Natural killer cell (primary cell): ENCODE measurements at regions not wholly inside any gene's neighbourhood (a gene's known extent, or its start where the extent isn't known, plus 50 kb on each side); places are given as distances from the start of the nearest gene placed in this dataset.

Experiments
- ATAC-seq, 3 donors: fragments of 150-1000 bp in 2 of 3; fragments of 200-7000 bp in 1 of 3; cut with Tn5 transposase; 1 replicate in 1 of 3; 2 replicates in 2 of 3; pipeline ENCODE4 v1.10.0; 2021; ENCODE audit warnings: mild to moderate bottlenecking in 2 of 3, moderate library complexity in 2 of 3
- DNase-seq, 2 donors: peaks; one replicate each; pipeline versions ENCODE4 v3.0.0 to v3.0.0-alpha.2; 2013 to 2021; ENCODE audit warnings: mixed read lengths in 1 of 2
- H3K27ac ChIP-seq: one replicate; pipeline ENCODE4 v1.5.1; 2013; ENCODE audit warnings: mild to moderate bottlenecking, low read length
- H3K27me3 ChIP-seq: one replicate; pipeline ENCODE4 v1.6.1; 2013; ENCODE audit warnings: low read length; ENCODE audit not compliant: control insufficient read depth, insufficient read depth
- H3K36me3 ChIP-seq: one replicate; pipeline ENCODE4 v1.6.1; 2013; ENCODE audit warnings: low read length; ENCODE audit not compliant: control insufficient read depth, insufficient read depth
- H3K4me1 ChIP-seq: one replicate; pipeline ENCODE4 v1.6.1; 2013; ENCODE audit warnings: low read length; ENCODE audit not compliant: control insufficient read depth, insufficient read depth
- H3K4me3 ChIP-seq: one replicate; pipeline ENCODE4 v1.5.1; 2013; ENCODE audit warnings: low read length
- H3K9me3 ChIP-seq: one replicate; pipeline ENCODE4 v1.6.1; 2013; ENCODE audit warnings: low read length; ENCODE audit not compliant: control insufficient read depth, insufficient read depth
- H3K27ac Mint-ChIP-seq, 2 donors: one replicate each; pipeline ENCODE4 v1.8.0; 2022; ENCODE audit warnings: mild to moderate bottlenecking in 2 of 2, mixed read lengths in 2 of 2, moderate library complexity in 1 of 2
- H3K27me3 Mint-ChIP-seq, 2 donors: one replicate each; pipeline ENCODE4 v1.8.0; 2022; ENCODE audit warnings: low read depth in 2 of 2, mixed read lengths in 2 of 2
- H3K36me3 Mint-ChIP-seq: one replicate; pipeline ENCODE4 v1.8.0; 2022; ENCODE audit warnings: mixed read lengths
- H3K4me1 Mint-ChIP-seq, 2 donors: one replicate each; pipeline ENCODE4 v1.8.0; 2022; ENCODE audit warnings: mixed read lengths in 2 of 2
- H3K4me3 Mint-ChIP-seq: one replicate; pipeline ENCODE4 v1.8.0; 2022; ENCODE audit warnings: mild to moderate bottlenecking, moderate library complexity, mixed read lengths
- H3K9me3 Mint-ChIP-seq, 2 donors: one replicate each; pipeline ENCODE4 v1.8.0; 2022; ENCODE audit warnings: mixed read lengths in 2 of 2
- CTCF ChIP-seq: fragments of 200-600 bp; IDR thresholded peaks from one replicate; pipeline ENCODE4 v1.8.0; 2022; ENCODE audit warnings: antibody characterized with exemption
- WGBS: methylation state at CpG from one replicate; pipeline ENCODE4 v1.1.7; 2013; ENCODE audit warnings: missing lambda C conversion rate; ENCODE audit not compliant: insufficient coverage; 5-methylcytosine and 5-hydroxymethylcytosine counted together
- intact Hi-C: fragments of 100-400 bp; cut with micrococcal nuclease; formaldehyde crosslinking; loops from one replicate; pipeline ENCODE4 v1.14.2; 2022

- Mint-ChIP-seq H3K4me3 (no peak overlapping the region), H3K27me3 (peaks cover 0 to 4% of the 10 kb centered on the region in 2 donors), H3K4me1 (no peaks in the 10 kb centered on the region), H3K9me3 (no peaks in the 10 kb centered on the region), H3K27ac (no peak overlapping the region), H3K36me3 (no peaks in the 10 kb centered on the region)
- no peak overlapping the region for H3K27ac ChIP-seq
- no peaks in the 10 kb centered on the region for H3K4me1 ChIP-seq
- no peaks in the 10 kb centered on the region for H3K36me3 ChIP-seq
- ATAC-seq (no peak), DNase-seq (no peak)
- no peak for TF ChIP-seq CTCF
- 90% methylated on average over 19 of the region's 19 CpGs for WGBS
- no peaks in the 10 kb centered on the region for H3K27me3 ChIP-seq
- intact Hi-C loops: no loop called here
- no peak overlapping the region for H3K4me3 ChIP-seq
- no peaks in the 10 kb centered on the region for H3K9me3 ChIP-seq
Measured at GRCh38 chr18:78584459-78585022, 395.1 kb upstream of the SALL3 start.

DNA sequence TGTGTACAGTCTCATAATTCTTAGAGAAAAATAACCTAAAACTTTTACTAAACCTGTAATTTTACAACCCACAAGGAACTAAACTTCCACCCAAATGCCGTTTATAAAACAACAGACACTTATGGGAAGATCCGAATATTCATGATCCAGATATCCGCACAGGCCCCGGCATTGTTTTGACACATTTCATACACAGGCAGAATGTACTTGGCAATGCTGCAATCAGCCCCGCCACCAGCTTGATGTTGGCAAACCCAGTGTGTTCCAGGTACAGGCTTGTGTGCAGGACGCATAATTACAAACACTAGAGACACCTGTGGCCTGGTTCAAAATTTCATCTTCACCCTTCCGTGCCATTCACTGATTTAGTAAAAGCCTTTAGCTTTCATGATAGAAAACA lies 393.0 kb upstream of the SALL3 start:
- no peaks in the 10 kb centered on the region for H3K4me1 ChIP-seq
- no peak overlapping the region for H3K27ac Mint-ChIP-seq
- H3K9me3 ChIP-seq: no peaks in the 10 kb centered on the region
- H3K4me3 Mint-ChIP-seq: no peak overlapping the region
- no peak overlapping the region for H3K4me3 ChIP-seq
- H3K27me3 ChIP-seq: no peaks in the 10 kb centered on the region
- H3K9me3 Mint-ChIP-seq: no peaks in the 10 kb centered on the region
- no peaks in the 10 kb centered on the region for H3K36me3 Mint-ChIP-seq
- no peak overlapping the region for H3K27ac ChIP-seq
- H3K4me1 Mint-ChIP-seq: no peaks in the 10 kb centered on the region
- DNase-seq (no peak), ATAC-seq (no peak)
- no peak for TF ChIP-seq CTCF
- peaks cover 0 to 4% of the 10 kb centered on the region in 2 donors for H3K27me3 Mint-ChIP-seq
- intact Hi-C loops: no loop called here
- H3K36me3 ChIP-seq: no peaks in the 10 kb centered on the region
- WGBS: 91% methylated on average over 7 of the region's 7 CpGs

DNA sequence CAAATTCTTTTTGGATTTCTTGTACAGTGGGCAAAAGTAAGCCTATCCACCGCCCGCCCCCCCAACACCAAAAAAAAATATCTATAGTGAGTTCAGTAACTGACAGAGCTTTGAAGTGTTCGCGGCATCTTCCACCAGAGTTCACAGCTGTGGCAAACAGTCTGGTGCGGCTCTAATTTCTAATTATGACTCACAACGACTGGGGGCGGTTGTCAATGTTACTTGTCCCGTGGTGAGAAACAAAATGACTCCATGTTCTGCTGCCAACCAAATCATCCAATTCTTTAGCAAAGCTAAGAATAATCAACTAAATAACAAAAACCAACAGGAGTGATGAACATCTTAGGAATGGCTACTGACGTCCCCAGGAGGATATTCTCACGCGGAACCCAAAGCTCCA lies 392.5 kb upstream of the SALL3 start:
- H3K9me3 Mint-ChIP-seq: peaks cover 0 to 3% of the 10 kb centered on the region in 2 donors
- intact Hi-C loops: no loop called here

More for the DNA sequence above, 392.5 kb upstream of the SALL3 start:
- 76% methylated on average over 11 of the region's 11 CpGs for WGBS
- no peaks in the 10 kb centered on the region for H3K4me1 ChIP-seq
- no peak for ATAC-seq
- H3K27me3 ChIP-seq: no peaks in the 10 kb centered on the region
- H3K27me3 Mint-ChIP-seq: no peaks in the 10 kb centered on the region
- no peaks in the 10 kb centered on the region for H3K9me3 ChIP-seq
- no peak overlapping the region for H3K4me3 Mint-ChIP-seq
- H3K4me3 ChIP-seq: no peak overlapping the region
- H3K36me3 Mint-ChIP-seq: no peaks in the 10 kb centered on the region
- no peak for DNase-seq
- no peak overlapping the region for H3K27ac Mint-ChIP-seq
- no peak overlapping the region for H3K27ac ChIP-seq
- TF ChIP-seq CTCF: no peak
- H3K36me3 ChIP-seq: no peaks in the 10 kb centered on the region
- H3K4me1 Mint-ChIP-seq: no peaks in the 10 kb centered on the region
